ENCODE measurements at regions not wholly inside any gene's neighbourhood (a gene's known extent, or its start where the extent isn't known, plus 50 kb on each side); places are given as distances from the start of the nearest gene placed in this dataset.

DNA sequence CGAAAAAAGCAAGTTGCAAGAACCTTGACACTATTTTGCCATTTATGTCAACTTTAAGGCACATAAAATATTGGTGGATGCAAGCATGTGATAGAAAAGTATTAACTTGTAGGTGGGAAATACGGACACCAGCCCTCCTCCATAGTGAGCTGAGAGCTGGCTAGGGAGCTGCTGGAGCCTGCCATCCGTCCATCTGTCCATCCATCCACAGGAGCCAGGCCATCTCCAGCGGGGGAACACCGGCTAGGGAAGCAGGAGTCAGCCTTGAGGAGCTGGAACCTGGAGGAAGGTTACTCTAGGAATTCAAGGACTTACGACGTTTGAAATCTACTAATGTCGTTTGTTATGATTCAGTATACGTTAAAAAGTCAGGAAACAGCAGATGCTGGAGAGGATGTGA, 120.7 kb upstream of the C14orf180 start:
- ChIA-PET CTCF (no interaction called here), POLR2A (ENCODE audit: low non-redundant PET) (no interaction called here)
- Histone ChIP-seq H3K27ac (ENCODE audit: low read depth, low read length, poor library complexity, severe bottlenecking) (no peak overlapping the region), H3K4me1 (ENCODE audit: insufficient read depth, low read length, poor library complexity, severe bottlenecking) (no peaks in the 10 kb centered on the region), H3K4me3 (ENCODE audit: low read depth, low read length, poor library complexity, severe bottlenecking) (no peak overlapping the region), H3K27me3 (replicated peaks; ENCODE audit: insufficient read depth, low read depth, low read length, poor library complexity) (peaks cover 84% of the 10 kb centered on the region), H3K36me3 (ENCODE audit: insufficient read depth, low read length, poor library complexity, severe bottlenecking) (no peaks in the 10 kb centered on the region), H3K9me3 (ENCODE audit: low read depth, low read length, poor library complexity, severe bottlenecking) (no peaks in the 10 kb centered on the region)
- no TSS peak for BruUV-seq (replicated peaks)
- no peak for DNase-seq (ENCODE audit: low spot score)
- intact Hi-C loops (cut with micrococcal nuclease; ENCODE audit: unreplicated experiment): no loop called here
- TF ChIP-seq EZH2 (IDR thresholded peaks at IDR 0.05; ENCODE audit: borderline replicate concordance, low read depth, low read length, poor library complexity, severe bottlenecking): no peak
- TF ChIP-seq, protein P1, sequence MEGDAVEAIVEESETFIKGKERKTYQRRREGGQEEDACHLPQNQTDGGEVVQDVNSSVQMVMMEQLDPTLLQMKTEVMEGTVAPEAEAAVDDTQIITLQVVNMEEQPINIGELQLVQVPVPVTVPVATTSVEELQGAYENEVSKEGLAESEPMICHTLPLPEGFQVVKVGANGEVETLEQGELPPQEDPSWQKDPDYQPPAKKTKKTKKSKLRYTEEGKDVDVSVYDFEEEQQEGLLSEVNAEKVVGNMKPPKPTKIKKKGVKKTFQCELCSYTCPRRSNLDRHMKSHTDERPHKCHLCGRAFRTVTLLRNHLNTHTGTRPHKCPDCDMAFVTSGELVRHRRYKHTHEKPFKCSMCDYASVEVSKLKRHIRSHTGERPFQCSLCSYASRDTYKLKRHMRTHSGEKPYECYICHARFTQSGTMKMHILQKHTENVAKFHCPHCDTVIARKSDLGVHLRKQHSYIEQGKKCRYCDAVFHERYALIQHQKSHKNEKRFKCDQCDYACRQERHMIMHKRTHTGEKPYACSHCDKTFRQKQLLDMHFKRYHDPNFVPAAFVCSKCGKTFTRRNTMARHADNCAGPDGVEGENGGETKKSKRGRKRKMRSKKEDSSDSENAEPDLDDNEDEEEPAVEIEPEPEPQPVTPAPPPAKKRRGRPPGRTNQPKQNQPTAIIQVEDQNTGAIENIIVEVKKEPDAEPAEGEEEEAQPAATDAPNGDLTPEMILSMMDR (conservative IDR thresholded peaks at IDR 0.05; ENCODE audit: low read depth, low read length): no peak

DNA sequence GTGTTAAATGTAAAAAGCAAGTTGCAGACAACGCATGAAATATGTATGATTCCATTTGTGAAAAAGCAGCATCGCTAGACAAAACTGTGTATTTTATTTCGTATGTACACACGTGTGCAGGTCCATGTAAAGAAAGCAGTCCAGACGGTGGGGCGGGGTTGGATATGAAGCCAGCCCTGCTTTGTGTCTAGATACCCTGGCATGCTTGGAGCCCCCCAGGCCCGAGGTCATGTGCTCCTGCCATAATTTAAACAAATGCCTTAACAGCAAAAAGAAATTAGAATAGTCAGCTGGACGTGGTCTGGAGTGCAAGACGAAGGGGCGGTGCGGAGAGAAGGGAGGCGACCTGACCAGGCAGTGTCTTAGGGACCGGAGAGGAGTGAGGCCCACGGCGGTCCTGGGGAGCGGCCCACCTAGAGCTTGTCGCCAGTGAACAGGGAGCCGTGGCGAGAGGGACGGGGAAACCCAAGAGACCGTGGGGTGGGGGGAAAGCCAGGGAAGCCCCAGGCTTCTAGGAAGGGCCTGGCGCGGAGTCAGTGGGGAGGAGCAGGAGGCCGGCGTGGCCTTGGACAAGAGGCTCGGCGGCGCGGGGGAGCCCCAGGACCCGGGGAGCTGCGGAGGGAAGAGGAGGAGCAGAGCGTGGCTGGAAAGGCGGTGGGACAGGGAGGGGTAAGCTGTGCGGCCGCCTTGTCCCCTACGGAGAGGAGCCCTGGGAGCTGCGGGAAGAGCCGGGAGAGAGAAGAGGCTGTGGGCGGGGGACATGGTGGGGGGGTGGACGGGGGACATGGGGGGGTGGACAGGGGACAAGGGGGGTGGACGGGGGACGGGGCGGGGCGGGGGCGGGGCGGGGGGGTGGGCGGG, 118.5 kb upstream of the C14orf180 start:
- Histone ChIP-seq H3K9me3 (ENCODE audit: low read depth, low read length, poor library complexity, severe bottlenecking) (no peaks in the 10 kb centered on the region), H3K4me3 (ENCODE audit: low read depth, low read length, poor library complexity, severe bottlenecking) (no peak overlapping the region), H3K27ac (ENCODE audit: low read depth, low read length, poor library complexity, severe bottlenecking) (no peak overlapping the region), H3K4me1 (ENCODE audit: insufficient read depth, low read length, poor library complexity, severe bottlenecking) (no peaks in the 10 kb centered on the region), H3K27me3 (replicated peaks; ENCODE audit: insufficient read depth, low read depth, low read length, poor library complexity) (peaks cover 69% of the 10 kb centered on the region), H3K36me3 (ENCODE audit: insufficient read depth, low read length, poor library complexity, severe bottlenecking) (no peaks in the 10 kb centered on the region)
- POLR2A ChIA-PET (ENCODE audit: low non-redundant PET): no interaction called here
- CTCF ChIA-PET: no interaction called here
- DNase-seq (ENCODE audit: low spot score): no peak
- intact Hi-C loops (cut with micrococcal nuclease; ENCODE audit: unreplicated experiment): no loop called here
- BruUV-seq (replicated peaks): no TSS peak
- no peak for TF ChIP-seq EZH2 (IDR thresholded peaks at IDR 0.05; ENCODE audit: borderline replicate concordance, low read depth, low read length, poor library complexity, severe bottlenecking)
- TF ChIP-seq, protein P1 (conservative IDR thresholded peaks at IDR 0.05; ENCODE audit: low read depth, low read length): no peak

DNA sequence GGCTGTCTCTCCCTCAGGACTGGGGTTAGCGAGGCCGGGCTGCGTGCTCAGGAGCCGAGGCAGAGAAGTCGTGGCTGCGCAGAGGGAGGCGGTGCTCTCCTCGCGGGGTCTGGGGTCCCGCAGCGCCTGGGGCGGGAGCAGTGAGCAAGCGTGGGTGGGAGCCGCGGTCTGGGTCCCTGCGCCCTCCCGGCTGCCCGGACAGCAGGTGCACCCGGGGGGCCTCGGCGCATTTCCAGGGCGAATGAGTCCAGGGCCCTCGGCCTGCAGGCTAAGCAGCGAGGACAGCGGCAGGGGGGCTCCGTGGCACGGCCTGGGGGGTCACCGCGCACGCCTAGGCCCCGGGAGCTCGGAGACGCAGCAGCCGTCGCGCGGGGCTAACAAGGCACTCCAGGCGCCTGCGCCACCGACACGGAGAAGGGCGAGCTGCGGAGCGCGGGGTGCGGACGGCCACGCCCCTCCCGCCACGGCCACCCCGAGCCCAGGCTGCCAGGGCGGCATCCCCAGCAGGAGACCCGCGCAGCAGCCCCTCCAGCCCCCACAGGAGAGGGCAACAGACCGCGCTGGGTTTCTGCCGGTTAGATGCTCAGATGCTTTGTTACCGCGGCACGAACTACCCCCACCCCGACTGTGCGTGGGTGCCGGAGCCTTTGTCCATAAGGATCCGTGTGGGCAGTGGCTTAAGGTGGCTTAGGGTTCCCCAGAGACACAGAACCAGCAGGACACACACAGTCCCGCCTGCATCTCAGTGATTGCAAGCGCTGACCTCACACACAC, 117.7 kb upstream of the C14orf180 start:
- ChIA-PET POLR2A (ENCODE audit: low non-redundant PET) (no interaction called here), CTCF (no interaction called here)
- Histone ChIP-seq H3K27ac (ENCODE audit: low read depth, low read length, poor library complexity, severe bottlenecking) (no peak overlapping the region), H3K36me3 (ENCODE audit: insufficient read depth, low read length, poor library complexity, severe bottlenecking) (no peaks in the 10 kb centered on the region), H3K27me3 (replicated peaks; ENCODE audit: insufficient read depth, low read depth, low read length, poor library complexity) (peaks cover 60% of the 10 kb centered on the region), H3K9me3 (ENCODE audit: low read depth, low read length, poor library complexity, severe bottlenecking) (no peaks in the 10 kb centered on the region), H3K4me1 (ENCODE audit: insufficient read depth, low read length, poor library complexity, severe bottlenecking) (no peaks in the 10 kb centered on the region), H3K4me3 (ENCODE audit: low read depth, low read length, poor library complexity, severe bottlenecking) (peak overlapping the region; percentile 28)
- intact Hi-C loops (cut with micrococcal nuclease; ENCODE audit: unreplicated experiment): no loop called here
- TF ChIP-seq EZH2 (IDR thresholded peaks at IDR 0.05; ENCODE audit: borderline replicate concordance, low read depth, low read length, poor library complexity, severe bottlenecking): peak; percentile 35
- TF ChIP-seq, protein P1 (conservative IDR thresholded peaks at IDR 0.05; ENCODE audit: low read depth, low read length): no peak
- DNase-seq (ENCODE audit: low spot score): peak; percentile 6
- BruUV-seq (replicated peaks): no TSS peak
